ENCODE measurements at regions not wholly inside any gene's neighbourhood (a gene's known extent, or its start where the extent isn't known, plus 50 kb on each side); places are given as distances from the start of the nearest gene placed in this dataset.
"Not testable (repeated sequence)": the region's sequence is repeated elsewhere in the genome, so short reads cannot be mapped to it uniquely, and the experiment has no call there.

- DNase-seq = no peak
Observed at GRCh38 chrX:20693078-20693477, 426.4 kb upstream of the RPS6KA3 start.

GRCh38 chrX:20686256-20686655 is 419.5 kb upstream of the RPS6KA3 start:
- no peak for DNase-seq

- no peak for DNase-seq
Observed at GRCh38 chrX:20685652-20686051, 418.9 kb upstream of the RPS6KA3 start.

DNA sequence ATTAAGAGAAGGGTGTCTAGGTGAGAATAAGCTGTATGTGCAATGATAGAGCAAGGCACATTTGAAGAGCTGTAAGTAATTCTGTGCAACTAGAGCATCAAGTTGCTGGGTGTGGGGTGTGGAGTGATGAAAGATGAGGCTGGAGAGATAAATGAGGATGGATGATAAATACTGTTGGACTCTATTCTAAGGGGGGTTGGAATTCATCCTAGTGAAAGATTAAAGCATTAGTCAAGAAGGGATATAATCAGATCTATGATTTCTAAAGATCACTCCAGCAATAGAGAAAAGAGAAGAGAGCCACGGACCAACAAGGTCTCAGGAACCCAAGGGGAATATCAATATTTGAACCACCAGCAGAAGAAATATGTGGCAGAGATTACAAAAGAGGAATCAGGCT is 415.0 kb upstream of the RPS6KA3 start:
- DNase-seq = no peak

DNA sequence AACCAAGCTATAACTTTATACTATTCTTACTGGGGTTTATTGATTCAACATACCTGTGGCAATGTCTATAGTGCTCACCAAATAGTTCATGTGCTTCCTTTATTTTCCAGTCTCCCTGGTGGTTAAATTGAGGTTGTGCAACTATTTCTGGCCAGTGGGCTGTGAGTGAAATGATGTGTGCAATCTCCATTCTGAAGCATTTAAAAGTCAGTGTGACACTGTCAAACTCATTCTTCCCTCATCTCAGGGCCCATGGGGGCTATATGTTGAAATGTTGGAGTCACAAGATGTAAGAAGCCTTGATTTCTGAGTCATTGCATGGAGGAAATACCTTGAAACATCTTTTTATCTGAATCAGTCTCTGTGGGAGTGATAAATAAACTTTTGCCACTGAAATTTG is 414.3 kb upstream of the RPS6KA3 start:
- no peak for DNase-seq

GRCh38 chrX:20672476-20672875 is 405.8 kb upstream of the RPS6KA3 start:
- DNase-seq = no peak

GRCh38 chrX:20671746-20672145 is 405.0 kb upstream of the RPS6KA3 start:
- DNase-seq = not testable (repeated sequence)

DNA sequence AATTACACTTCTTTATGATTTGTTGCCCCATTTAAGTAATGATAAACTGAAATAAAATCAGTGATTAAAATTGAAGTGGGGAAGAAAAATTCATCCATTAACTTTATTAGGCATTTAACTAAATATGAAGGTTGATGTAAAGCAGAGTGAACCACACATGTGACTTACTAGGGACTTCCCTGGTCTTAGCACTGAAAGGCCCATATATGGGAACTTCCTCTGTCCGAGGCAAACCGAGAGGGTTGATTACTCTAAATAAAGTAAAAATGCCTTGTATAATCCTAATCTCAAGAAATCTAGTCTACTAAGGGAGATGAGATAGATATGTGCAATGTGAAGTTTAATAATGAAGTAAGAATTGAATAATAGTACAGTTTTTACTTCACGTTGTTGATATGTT is 403.9 kb upstream of the RPS6KA3 start:
- no peak for DNase-seq

DNA sequence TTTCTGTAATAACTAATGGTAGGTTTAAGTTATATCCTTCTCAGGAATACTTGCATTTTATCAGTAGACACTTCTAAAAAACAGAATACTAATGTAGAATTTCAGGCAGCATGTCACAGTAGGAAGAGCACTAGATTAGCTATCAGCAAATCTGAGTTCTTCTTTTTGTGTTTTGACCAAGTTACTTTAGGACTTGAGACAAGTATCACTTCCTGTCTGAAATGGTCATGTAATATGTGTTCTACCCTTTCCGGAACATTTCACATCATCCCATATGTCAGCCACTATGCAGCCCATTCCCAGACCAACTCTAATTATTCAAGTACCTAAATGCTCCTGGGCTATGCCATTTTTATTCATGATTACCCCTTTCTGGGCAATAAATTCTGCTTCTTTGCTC is 401.8 kb upstream of the RPS6KA3 start:
- DNase-seq = no peak

DNA sequence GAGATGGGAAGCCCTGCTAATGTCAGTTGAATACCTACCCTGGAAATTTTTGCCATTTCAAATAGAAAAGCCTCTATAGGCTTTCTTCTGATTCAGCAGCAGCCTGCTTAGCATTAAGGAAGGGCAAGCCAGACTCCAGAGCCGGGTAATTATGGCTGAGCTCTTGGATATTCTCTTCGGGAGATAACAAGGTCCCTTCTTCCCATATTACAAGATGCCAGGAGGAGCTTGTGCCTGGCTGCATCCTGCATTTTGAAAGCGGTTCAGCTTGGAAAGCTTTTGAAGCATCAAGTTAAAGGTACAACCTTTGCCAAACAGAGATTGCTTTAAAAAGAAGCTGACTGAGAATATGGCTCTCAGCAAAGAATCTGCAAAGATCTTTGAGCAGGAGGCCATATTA is 399.6 kb upstream of the RPS6KA3 start:
- no peak for DNase-seq

GRCh38 chrX:20665481-20665880 is 398.8 kb upstream of the RPS6KA3 start:
- no peak for DNase-seq

GRCh38 chrX:20664774-20665173 is 398.1 kb upstream of the RPS6KA3 start:
- DNase-seq = no peak

DNA sequence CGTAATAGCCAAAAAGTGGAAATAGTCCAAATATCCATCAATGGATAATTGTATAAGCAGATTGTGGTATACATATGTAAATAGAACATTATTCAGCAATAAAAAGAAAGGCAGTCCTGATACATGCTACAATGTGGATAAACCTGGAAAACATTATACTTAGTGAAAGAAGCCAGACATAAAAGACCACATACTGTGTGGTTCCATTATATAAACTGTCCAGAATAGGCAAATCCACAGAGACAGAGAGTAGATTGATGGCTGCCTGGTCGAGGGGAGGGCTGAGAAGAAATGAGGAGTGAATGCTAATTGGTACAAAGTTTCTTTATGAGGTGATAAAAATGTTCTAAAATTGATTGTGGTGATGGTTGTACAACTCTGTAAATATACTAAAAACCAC is 397.4 kb upstream of the RPS6KA3 start:
- DNase-seq = no peak

- no peak for DNase-seq
Observed at GRCh38 chrX:20663336-20663735, 396.6 kb upstream of the RPS6KA3 start.

- no peak for DNase-seq
Observed at GRCh38 chrX:20656721-20657120, 390.0 kb upstream of the RPS6KA3 start.

DNA sequence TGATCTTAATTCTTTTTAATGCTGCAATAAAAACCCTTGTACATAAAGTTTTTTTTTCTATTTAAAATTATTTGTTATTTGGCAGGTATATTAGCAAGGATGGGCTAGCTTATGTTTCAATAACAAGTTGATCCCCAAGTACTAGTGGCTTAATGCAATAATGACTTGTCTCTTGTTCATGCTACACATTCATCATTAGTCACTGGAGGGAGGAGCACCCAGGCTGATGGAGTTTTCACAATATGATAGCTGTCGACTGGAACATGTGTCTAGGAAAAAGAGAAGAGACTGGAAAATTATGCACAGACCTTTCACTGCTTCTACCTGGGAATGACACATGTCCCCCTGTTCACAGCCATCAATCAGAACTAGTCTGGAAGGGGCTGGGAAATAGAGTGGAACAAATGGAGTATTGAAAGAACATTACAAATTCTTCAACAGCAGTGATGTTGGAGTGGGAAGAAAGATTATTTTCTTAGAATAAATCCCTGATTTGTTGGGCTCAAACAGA is 387.9 kb upstream of the RPS6KA3 start:
- DNase-seq = no peak

- DNase-seq = no peak
Observed at GRCh38 chrX:20653070-20653469, 386.4 kb upstream of the RPS6KA3 start.

GRCh38 chrX:20641954-20642353 is 375.2 kb upstream of the RPS6KA3 start:
- no peak for DNase-seq

DNA sequence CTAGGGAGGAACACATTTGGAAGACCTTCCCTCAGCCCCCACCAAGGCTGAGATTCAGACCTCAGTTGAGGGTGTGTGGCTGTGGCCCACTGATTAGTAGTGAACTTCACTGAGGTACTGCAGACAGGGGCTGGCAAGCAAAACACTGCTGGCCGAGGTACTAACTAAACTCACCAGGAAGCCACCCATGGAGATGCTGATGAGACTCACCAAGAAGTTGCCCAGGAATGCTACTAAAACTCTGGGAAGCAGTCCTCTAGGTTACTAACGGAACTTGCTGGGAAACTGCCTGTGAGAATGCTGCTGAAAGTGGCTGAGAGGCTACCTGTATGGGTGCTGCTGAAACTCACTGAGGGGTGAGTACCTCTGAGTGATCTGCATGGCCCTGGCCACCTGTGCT is 372.4 kb upstream of the RPS6KA3 start:
- DNase-seq = no peak

DNA sequence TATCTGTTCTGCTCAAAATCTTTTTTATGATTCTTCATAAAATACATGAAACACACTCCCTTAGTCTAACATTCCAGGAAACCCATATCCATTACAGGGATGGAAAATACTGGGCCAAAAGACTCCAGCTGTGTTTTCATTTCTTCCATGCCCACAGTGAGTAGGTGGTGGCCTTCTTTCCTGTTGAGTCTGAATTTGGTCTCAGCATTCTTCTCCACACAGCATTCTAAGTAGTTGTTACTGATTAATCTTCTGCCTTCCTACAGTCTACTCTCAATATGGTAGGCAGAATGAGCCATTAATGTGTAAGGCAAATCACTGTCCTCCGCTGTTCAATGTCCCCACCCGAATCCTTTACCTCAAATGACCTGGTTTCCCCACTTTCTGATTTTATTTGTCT is 370.6 kb upstream of the RPS6KA3 start:
- no peak for DNase-seq

DNA sequence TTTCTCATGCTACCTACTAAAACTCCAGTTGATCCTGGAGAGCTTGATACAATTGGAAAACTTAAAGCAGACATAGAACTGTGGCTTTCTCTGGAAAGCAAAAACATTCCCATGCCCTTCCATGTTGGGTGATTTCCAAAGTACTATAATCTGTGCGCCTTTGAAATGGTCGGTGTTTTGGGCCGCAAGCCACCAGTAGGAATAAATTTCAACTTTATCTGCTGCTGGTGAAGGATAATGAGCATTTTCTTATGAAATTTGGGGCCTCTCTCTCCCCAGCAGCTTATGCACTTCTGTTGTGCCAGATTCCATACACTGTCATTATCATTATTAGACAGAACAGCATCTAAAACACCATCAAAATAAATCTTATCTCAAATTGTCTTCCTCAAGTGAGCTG is 366.7 kb upstream of the RPS6KA3 start:
- no peak for DNase-seq

DNA sequence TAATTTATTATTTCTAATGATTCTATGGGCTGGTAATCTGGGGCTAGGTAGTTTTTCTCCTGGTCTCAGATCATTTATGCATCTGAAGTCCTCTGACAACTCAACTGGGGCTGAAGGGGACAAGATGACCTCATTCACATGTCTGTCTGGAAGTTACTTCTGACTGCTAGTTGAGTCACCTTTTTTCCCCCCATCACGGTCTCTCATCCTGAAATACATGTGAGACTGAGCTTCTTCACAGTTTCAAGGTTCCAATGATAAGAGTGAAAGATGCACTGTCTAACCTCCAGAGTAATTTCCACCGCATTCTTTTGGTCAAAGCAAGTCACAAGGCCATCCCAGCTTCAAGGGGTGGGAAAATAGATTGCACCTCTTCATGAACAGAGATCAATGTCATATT is 356.7 kb upstream of the RPS6KA3 start:
- DNase-seq = no peak

- DNase-seq = no peak
Observed at GRCh38 chrX:20620306-20620705, 353.6 kb upstream of the RPS6KA3 start.

DNA sequence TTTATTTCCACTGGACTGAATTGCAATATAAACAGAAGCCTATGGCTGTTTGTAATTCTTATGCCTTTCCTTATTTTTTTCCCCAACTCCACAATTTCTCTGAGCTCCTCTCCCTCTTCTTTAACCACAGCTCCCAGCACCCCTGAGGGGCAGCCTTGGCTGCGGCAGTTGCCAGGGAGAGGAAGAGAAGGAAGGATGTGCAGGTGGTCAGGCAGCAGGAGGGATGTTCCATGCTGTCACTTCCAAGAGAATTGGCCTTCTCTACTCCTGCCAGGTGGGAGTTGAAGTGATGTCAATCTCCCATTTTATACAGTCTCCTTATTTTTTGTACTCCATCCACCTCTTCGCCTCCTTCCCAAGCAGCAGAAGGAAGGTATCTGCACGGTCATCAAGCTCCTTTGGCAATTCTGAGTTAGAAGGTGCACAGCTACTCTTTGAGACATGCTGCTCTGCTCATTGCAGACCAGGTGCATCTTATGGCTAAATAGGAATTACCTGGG is 343.3 kb upstream of the RPS6KA3 start:
- no peak for DNase-seq

DNA sequence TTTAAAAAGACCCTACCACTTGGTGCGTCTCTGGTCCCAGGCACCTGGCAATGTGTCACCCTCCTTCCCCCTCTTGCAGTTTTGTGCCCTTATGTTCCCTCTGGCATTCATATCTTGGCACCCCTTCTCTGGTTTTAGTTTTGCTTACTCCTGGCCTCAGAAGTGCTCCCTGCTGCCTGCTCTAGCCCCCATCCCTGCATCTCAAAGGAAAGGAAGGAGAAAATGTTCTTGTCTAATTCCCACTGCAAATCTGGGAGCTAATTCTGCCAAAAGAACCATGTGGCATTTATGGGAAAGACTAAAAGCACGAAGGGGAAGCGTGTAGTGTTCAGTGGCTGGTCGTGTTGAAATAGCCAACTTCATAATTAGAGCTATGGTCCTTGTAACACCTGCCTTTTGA is 340.1 kb upstream of the RPS6KA3 start:
- no peak for DNase-seq

DNA sequence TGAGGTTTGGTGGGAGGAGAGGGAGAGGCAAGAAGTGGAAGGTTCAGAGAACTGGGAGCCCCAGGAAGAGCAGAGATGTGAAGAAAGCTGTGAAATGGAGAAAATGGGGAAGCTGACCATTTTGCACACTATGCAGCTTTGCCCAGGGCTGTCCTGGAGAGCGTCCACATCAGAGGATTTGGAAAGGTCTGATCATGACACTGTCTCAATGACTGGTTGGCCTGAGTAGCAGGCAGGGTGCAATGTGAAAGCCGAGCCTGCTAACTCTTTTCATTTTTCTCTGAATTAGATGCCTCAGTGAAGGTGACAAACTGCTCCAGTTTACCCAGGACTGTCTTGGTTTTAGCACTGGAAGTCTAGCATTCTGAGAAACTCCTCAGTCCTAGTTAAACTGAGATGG is 330.1 kb upstream of the RPS6KA3 start:
- no peak for DNase-seq
